ENCODE measurements at regions not wholly inside any gene's neighbourhood (a gene's known extent, or its start where the extent isn't known, plus 50 kb on each side); places are given as distances from the start of the nearest gene placed in this dataset.

- no peak for TF ChIP-seq REST (IDR thresholded peaks at IDR 0.05; ENCODE audit: borderline replicate concordance in 1 of 2, low read depth in 1 of 2, low read length in 2 of 2)
- TF ChIP-seq HDAC2 (CRISPR knock-in tag; IDR thresholded peaks at IDR 0.05) = no peak
- no peak for TF ChIP-seq POLR2A (IDR thresholded peaks at IDR 0.05; ENCODE audit: insufficient read depth in 1 of 2, low read depth in 2 of 2, low read length in 2 of 2)
- no peak for TF ChIP-seq ZBTB33 (CRISPR knock-in tag; IDR thresholded peaks at IDR 0.05)
- TF ChIP-seq ZBTB4 (CRISPR knock-in tag; IDR thresholded peaks at IDR 0.05; ENCODE audit: borderline replicate concordance) = no peak
Measured at GRCh38 chr10:131676800-131677421, 223.9 kb upstream of the PPP2R2D start.
